PC-3 (cell line): ENCODE measurements at regions not wholly inside any gene's neighbourhood (a gene's known extent, or its start where the extent isn't known, plus 50 kb on each side); places are given as distances from the start of the nearest gene placed in this dataset.

Experiments used
- ATAC-seq: fragments of 200-7000 bp; cut with Tn5 transposase; 2 replicates; pipeline ENCODE4 v1.9.1; 2020; ENCODE audit warnings: mild to moderate bottlenecking, moderate library complexity
- BruUV-seq: library from RNA; stranded (reverse); fragments of 400-500 nt; replicated peaks from 2 replicates; lab custom pipeline; 2021; lab: Mats Ljungman, UMichigan
- CTCF ChIA-PET: fragments of 300-600 bp; sonication (Branson Sonifier 250); formaldehyde crosslinking; loops from one replicate; lab custom pipeline; 2022; ENCODE audit warnings: antibody characterized with exemption; lab: Charles Lee
- POLR2A ChIA-PET: fragments of 300-600 bp; sonication (Branson Sonifier 250); formaldehyde crosslinking; loops from one replicate; lab custom pipeline; 2022; ENCODE audit warnings: antibody characterized with exemption; ENCODE audit not compliant: unreplicated experiment; lab: Charles Lee
- DNase-seq: peaks from one replicate; pipeline ENCODE4 v3.0.0-alpha.2; 2015
- H2AFZ ChIP-seq: fragments of 300-600 bp; sonication (generic); 2 replicates; pipeline ENCODE4 v1.6.0; 2016; ENCODE audit warnings: antibody characterized with exemption, low read length
- H3F3A ChIP-seq: fragments of 300-600 bp; sonication (generic); one replicate; pipeline ENCODE4 v1.6.0; 2017; ENCODE audit warnings: antibody characterized with exemption, low read length, control low read depth, mild to moderate bottlenecking; ENCODE audit not compliant: unreplicated experiment
- H3K27ac ChIP-seq: fragments of 300-600 bp; sonication (generic); 2 replicates; pipeline ENCODE4 v1.5.1; 2016; ENCODE audit warnings: mild to moderate bottlenecking, low read length
- H3K27me3 ChIP-seq: fragments of 300-600 bp; sonication (generic); 2 replicates; pipeline ENCODE4 v1.6.1; 2016; ENCODE audit warnings: low read length, mixed read lengths
- H3K36me3 ChIP-seq: fragments of 300-600 bp; sonication (generic); 2 replicates; pipeline ENCODE4 v1.6.1; 2016; ENCODE audit warnings: low read depth, mixed run types, low read length, mixed read lengths
- H3K4me1 ChIP-seq: fragments of 300-600 bp; sonication (generic); 2 replicates; pipeline ENCODE4 v1.5.1; 2016; ENCODE audit warnings: low read length; ENCODE audit not compliant: insufficient read depth
- H3K4me2 ChIP-seq: fragments of 300-600 bp; sonication (generic); 2 replicates; pipeline ENCODE4 v1.6.0; 2016; ENCODE audit warnings: low read length
- H3K4me3 ChIP-seq: fragments of 300-600 bp; sonication (generic); 2 replicates; pipeline ENCODE4 v1.5.1; 2016; ENCODE audit warnings: mild to moderate bottlenecking, low read length, mixed read lengths
- H3K79me2 ChIP-seq: fragments of 300-600 bp; sonication (generic); 2 replicates; pipeline ENCODE4 v1.6.1; 2017; ENCODE audit warnings: low read length, mixed read lengths
- H3K9ac ChIP-seq: fragments of 300-600 bp; sonication (generic); 2 replicates; pipeline ENCODE4 v1.6.0; 2016; ENCODE audit warnings: mild to moderate bottlenecking, low read length
- H3K9me2 ChIP-seq: fragments of 300-600 bp; sonication (generic); replicated peaks from 2 replicates; pipeline ENCODE4 v1.6.1; 2016; ENCODE audit warnings: mixed run types, low read length, mixed read lengths
- H3K9me3 ChIP-seq: fragments of 300-600 bp; sonication (generic); 2 replicates; pipeline ENCODE4 v1.6.1; 2016; ENCODE audit warnings: low read length, mixed read lengths
- H4K20me1 ChIP-seq: fragments of 300-600 bp; sonication (generic); 2 replicates; pipeline ENCODE4 v1.6.1; 2016; ENCODE audit warnings: low read length, mixed read lengths
- EZH2 ChIP-seq: fragments of 300-600 bp; sonication (generic); IDR thresholded peaks from one replicate; pipeline ENCODE4 v1.6.1; 2017; ENCODE audit warnings: antibody characterized with exemption, mild to moderate bottlenecking, low read length; ENCODE audit not compliant: unreplicated experiment
- EZH2phosphoT487 ChIP-seq: fragments of 300-600 bp; sonication (generic); IDR thresholded peaks from 2 replicates; pipeline ENCODE4 v1.6.1; 2018; ENCODE audit warnings: mild to moderate bottlenecking, antibody characterized with exemption, low read length, borderline replicate concordance
- intact Hi-C: fragments of 100-400 bp; cut with micrococcal nuclease; formaldehyde crosslinking; loops from 2 replicates; pipeline ENCODE4 v1.9.0; 2023
- TF ChIP-seq, protein P1 (sequence below): fragments of 300-600 bp; sonication (generic); conservative IDR thresholded peaks from 2 replicates; pipeline ENCODE4 v1.5.1; 2017; ENCODE audit warnings: antibody characterized with exemption, low read depth, mild to moderate bottlenecking, low read length

DNA sequence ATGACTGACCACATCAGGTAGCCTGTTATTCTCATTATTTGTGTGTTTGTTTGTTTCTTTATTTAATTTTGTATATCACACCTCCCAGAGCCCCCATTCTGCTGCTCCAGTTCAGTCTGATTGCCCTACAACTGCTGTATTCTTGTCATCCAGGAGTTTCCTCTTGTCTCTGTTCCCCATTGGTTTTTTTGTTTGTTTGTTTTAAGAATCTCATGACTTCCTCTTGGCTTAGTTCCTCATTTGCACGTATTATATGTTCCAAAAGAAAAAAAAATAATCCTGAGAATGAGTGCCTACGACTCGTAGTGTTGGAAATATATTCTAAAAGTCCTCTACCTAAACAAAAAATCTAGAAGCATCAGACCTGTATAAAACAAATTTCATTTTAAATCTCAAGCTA is 142.3 kb upstream of the SLIT2 start:
- H3K27me3 ChIP-seq = no peaks in the 10 kb centered on the region
- H3K36me3 ChIP-seq = no peaks in the 10 kb centered on the region
- CTCF ChIA-PET = no interaction called here
- H3K9ac ChIP-seq = no peak overlapping the region
- H4K20me1 ChIP-seq = no peaks in the 10 kb centered on the region
- no peaks in the 10 kb centered on the region for H3F3A ChIP-seq
- H3K27ac ChIP-seq = no peak overlapping the region
- POLR2A ChIA-PET = no interaction called here
- no peaks in the 10 kb centered on the region for H3K79me2 ChIP-seq
- ATAC-seq (no peak), DNase-seq (no peak)
- no peaks in the 10 kb centered on the region for H3K9me3 ChIP-seq
- no peaks in the 10 kb centered on the region for H3K4me1 ChIP-seq
- H3K9me2 ChIP-seq = no peaks in the 10 kb centered on the region
- no peak for TF ChIP-seq EZH2
- TF ChIP-seq, protein P1, sequence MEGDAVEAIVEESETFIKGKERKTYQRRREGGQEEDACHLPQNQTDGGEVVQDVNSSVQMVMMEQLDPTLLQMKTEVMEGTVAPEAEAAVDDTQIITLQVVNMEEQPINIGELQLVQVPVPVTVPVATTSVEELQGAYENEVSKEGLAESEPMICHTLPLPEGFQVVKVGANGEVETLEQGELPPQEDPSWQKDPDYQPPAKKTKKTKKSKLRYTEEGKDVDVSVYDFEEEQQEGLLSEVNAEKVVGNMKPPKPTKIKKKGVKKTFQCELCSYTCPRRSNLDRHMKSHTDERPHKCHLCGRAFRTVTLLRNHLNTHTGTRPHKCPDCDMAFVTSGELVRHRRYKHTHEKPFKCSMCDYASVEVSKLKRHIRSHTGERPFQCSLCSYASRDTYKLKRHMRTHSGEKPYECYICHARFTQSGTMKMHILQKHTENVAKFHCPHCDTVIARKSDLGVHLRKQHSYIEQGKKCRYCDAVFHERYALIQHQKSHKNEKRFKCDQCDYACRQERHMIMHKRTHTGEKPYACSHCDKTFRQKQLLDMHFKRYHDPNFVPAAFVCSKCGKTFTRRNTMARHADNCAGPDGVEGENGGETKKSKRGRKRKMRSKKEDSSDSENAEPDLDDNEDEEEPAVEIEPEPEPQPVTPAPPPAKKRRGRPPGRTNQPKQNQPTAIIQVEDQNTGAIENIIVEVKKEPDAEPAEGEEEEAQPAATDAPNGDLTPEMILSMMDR = no peak
- no peak for TF ChIP-seq EZH2phosphoT487
- intact Hi-C loops = no loop called here
- no peak overlapping the region for H3K4me2 ChIP-seq
- no peak overlapping the region for H2AFZ ChIP-seq
- H3K4me3 ChIP-seq = no peak overlapping the region
- no TSS peak for BruUV-seq

DNA sequence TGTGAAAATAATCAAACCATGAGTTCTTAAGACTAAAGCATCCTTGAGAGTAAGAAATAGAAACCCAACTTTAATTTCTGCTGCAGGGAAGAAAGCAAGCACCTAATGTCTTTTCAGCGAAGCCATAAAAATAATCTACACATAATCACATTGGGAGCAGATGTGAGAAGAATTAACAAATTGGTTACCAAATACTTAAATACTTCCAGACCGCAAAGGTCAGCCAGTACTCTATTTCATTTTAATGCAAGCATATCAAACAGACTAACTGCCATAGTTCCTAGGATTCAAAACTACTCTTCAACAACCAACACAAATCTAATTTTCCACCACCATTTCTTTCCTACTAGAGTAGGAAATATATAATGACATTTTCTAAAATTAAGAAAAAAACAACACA is 144.8 kb upstream of the SLIT2 start:
- no peaks in the 10 kb centered on the region for H3K9me3 ChIP-seq
- no peaks in the 10 kb centered on the region for H4K20me1 ChIP-seq
- H3K27me3 ChIP-seq = no peaks in the 10 kb centered on the region
- H3K4me2 ChIP-seq = no peak overlapping the region
- no peak for ATAC-seq
- H3K9me2 ChIP-seq = no peaks in the 10 kb centered on the region
- POLR2A ChIA-PET = no interaction called here
- no peaks in the 10 kb centered on the region for H3F3A ChIP-seq
- H3K36me3 ChIP-seq = no peaks in the 10 kb centered on the region
- CTCF ChIA-PET = no interaction called here
- no peak overlapping the region for H3K9ac ChIP-seq
- intact Hi-C loops = no loop called here
- no peak overlapping the region for H2AFZ ChIP-seq
- TF ChIP-seq EZH2 = no peak
- TF ChIP-seq EZH2phosphoT487 = no peak
- H3K4me3 ChIP-seq = no peak overlapping the region
- no peak for DNase-seq
- no peaks in the 10 kb centered on the region for H3K79me2 ChIP-seq
- no TSS peak for BruUV-seq
- no peak overlapping the region for H3K27ac ChIP-seq
- no peaks in the 10 kb centered on the region for H3K4me1 ChIP-seq

GRCh38 chr4:20101831-20102230 is 149.9 kb upstream of the SLIT2 start:
- no peak for TF ChIP-seq EZH2phosphoT487
- no peak for ATAC-seq
- H3F3A ChIP-seq = no peaks in the 10 kb centered on the region
- no peak for DNase-seq
- CTCF ChIA-PET = no interaction called here
- H4K20me1 ChIP-seq = no peaks in the 10 kb centered on the region
- H2AFZ ChIP-seq = no peak overlapping the region
- H3K4me3 ChIP-seq = no peak overlapping the region
- no peaks in the 10 kb centered on the region for H3K9me2 ChIP-seq
- no TSS peak for BruUV-seq
- intact Hi-C loops = no loop called here
- H3K4me1 ChIP-seq = no peaks in the 10 kb centered on the region
- POLR2A ChIA-PET = interaction anchor here (0.6 kb wide), 1 partner anchor 302 kb away, joined by 7 read pairs; no protein-coding TSS in a partner anchor
- H3K4me2 ChIP-seq = no peak overlapping the region
- no peaks in the 10 kb centered on the region for H3K9me3 ChIP-seq
- no peaks in the 10 kb centered on the region for H3K36me3 ChIP-seq
- no peaks in the 10 kb centered on the region for H3K27me3 ChIP-seq
- H3K79me2 ChIP-seq = no peaks in the 10 kb centered on the region
- no peak overlapping the region for H3K9ac ChIP-seq
- H3K27ac ChIP-seq = no peak overlapping the region

GRCh38 chr4:20096911-20097310 is 154.8 kb upstream of the SLIT2 start:
- no peak overlapping the region for H3K27ac ChIP-seq
- H3K79me2 ChIP-seq = no peaks in the 10 kb centered on the region
- no peaks in the 10 kb centered on the region for H3K4me1 ChIP-seq
- no peaks in the 10 kb centered on the region for H3K36me3 ChIP-seq
- ChIA-PET CTCF (no interaction called here), POLR2A (no interaction called here)
- no peaks in the 10 kb centered on the region for H3K27me3 ChIP-seq
- no peak overlapping the region for H2AFZ ChIP-seq
- ATAC-seq (no peak), DNase-seq (no peak)
- H3K9ac ChIP-seq = no peak overlapping the region
- BruUV-seq = no TSS peak
- no peaks in the 10 kb centered on the region for H3K9me2 ChIP-seq
- no peaks in the 10 kb centered on the region for H3K9me3 ChIP-seq
- TF ChIP-seq, protein P1 = no peak
- TF ChIP-seq EZH2 (no peak), EZH2phosphoT487 (no peak)
- H4K20me1 ChIP-seq = no peaks in the 10 kb centered on the region
- H3K4me2 ChIP-seq = no peak overlapping the region
- H3F3A ChIP-seq = no peaks in the 10 kb centered on the region
- intact Hi-C loops = no loop called here
- no peak overlapping the region for H3K4me3 ChIP-seq
